Activated B cell treated with CpG ODN at 0.5 μM for 24 hours (primary cell): ENCODE measurements at regions not wholly inside any gene's neighbourhood (a gene's known extent, or its start where the extent isn't known, plus 50 kb on each side); places are given as distances from the start of the nearest gene placed in this dataset.
"Not testable (repeated sequence)": the region's sequence is repeated elsewhere in the genome, so short reads cannot be mapped to it uniquely, and the experiment has no call there.

Experiments used
- ATAC-seq: fragments of 200-7000 bp; cut with Tn5 transposase; one replicate; pipeline ENCODE4 v1.10.0; 2021; ENCODE audit warnings: low read depth, mild to moderate bottlenecking, moderate library complexity
- CTCF ChIA-PET: fragments of 350-600 bp; sonication (Branson Sonifier 250); formaldehyde crosslinking; loops from one replicate; lab custom pipeline; 2021; ENCODE audit warnings: antibody characterized with exemption; lab: Charles Lee
- POLR2A ChIA-PET: fragments of 350-600 bp; sonication (Branson Sonifier 250); formaldehyde crosslinking; loops from one replicate; lab custom pipeline; 2021; ENCODE audit warnings: antibody characterized with exemption; lab: Charles Lee
- DNase-seq: peaks from one replicate; pipeline ENCODE4 v3.0.0; 2022
- H3K27ac Mint-ChIP-seq: one replicate; pipeline ENCODE4 v1.8.0; 2020; ENCODE audit warnings: mixed read lengths
- H3K27me3 Mint-ChIP-seq: one replicate; pipeline ENCODE4 v1.8.0; 2021; ENCODE audit warnings: mixed read lengths
- H3K36me3 Mint-ChIP-seq: one replicate; pipeline ENCODE4 v1.8.0; 2021; ENCODE audit warnings: low read depth, mixed read lengths
- H3K4me1 Mint-ChIP-seq: one replicate; pipeline ENCODE4 v1.8.0; 2021; ENCODE audit warnings: mixed read lengths
- H3K4me3 Mint-ChIP-seq: one replicate; pipeline ENCODE4 v1.8.0; 2020; ENCODE audit warnings: mild to moderate bottlenecking, mixed read lengths
- H3K9me3 Mint-ChIP-seq: one replicate; pipeline ENCODE4 v1.8.0; 2020; ENCODE audit warnings: mixed read lengths
- intact Hi-C: fragments of 100-400 bp; cut with micrococcal nuclease; formaldehyde crosslinking; loops from one replicate; pipeline ENCODE4 v1.15.1; 2024
- TF ChIP-seq, protein P1 (sequence below): fragments of 200-600 bp; IDR thresholded peaks from one replicate; pipeline ENCODE4 v1.8.0; 2022; ENCODE audit warnings: antibody characterized with exemption, mild to moderate bottlenecking

DNA sequence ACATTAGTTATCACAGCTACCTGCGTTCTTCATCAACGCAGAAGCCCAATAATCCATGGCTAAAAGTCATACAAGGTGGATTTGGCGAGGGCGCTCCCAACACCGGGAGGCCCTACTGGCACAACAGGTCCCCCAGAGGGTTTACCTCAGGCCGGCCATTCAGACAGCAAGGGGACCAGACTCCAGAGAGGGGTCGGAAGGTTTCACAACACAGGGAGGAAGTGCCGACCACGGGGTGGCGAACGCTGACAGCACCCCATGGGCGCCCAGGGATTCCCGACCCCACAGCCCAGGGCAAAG is 1515.9 kb upstream of the DEFB115 start:
- Mint-ChIP-seq H3K27ac (no peak overlapping the region), H3K27me3 (no peaks in the 10 kb centered on the region), H3K9me3 (peaks cover 24% of the 10 kb centered on the region), H3K4me3 (no peak overlapping the region), H3K36me3 (no peaks in the 10 kb centered on the region), H3K4me1 (no peaks in the 10 kb centered on the region)
- DNase-seq = no peak
- intact Hi-C loops = no loop called here
- no peak for ATAC-seq
- CTCF ChIA-PET = no interaction called here
- TF ChIP-seq, protein P1, sequence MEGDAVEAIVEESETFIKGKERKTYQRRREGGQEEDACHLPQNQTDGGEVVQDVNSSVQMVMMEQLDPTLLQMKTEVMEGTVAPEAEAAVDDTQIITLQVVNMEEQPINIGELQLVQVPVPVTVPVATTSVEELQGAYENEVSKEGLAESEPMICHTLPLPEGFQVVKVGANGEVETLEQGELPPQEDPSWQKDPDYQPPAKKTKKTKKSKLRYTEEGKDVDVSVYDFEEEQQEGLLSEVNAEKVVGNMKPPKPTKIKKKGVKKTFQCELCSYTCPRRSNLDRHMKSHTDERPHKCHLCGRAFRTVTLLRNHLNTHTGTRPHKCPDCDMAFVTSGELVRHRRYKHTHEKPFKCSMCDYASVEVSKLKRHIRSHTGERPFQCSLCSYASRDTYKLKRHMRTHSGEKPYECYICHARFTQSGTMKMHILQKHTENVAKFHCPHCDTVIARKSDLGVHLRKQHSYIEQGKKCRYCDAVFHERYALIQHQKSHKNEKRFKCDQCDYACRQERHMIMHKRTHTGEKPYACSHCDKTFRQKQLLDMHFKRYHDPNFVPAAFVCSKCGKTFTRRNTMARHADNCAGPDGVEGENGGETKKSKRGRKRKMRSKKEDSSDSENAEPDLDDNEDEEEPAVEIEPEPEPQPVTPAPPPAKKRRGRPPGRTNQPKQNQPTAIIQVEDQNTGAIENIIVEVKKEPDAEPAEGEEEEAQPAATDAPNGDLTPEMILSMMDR = no peak
- POLR2A ChIA-PET = no interaction called here

DNA sequence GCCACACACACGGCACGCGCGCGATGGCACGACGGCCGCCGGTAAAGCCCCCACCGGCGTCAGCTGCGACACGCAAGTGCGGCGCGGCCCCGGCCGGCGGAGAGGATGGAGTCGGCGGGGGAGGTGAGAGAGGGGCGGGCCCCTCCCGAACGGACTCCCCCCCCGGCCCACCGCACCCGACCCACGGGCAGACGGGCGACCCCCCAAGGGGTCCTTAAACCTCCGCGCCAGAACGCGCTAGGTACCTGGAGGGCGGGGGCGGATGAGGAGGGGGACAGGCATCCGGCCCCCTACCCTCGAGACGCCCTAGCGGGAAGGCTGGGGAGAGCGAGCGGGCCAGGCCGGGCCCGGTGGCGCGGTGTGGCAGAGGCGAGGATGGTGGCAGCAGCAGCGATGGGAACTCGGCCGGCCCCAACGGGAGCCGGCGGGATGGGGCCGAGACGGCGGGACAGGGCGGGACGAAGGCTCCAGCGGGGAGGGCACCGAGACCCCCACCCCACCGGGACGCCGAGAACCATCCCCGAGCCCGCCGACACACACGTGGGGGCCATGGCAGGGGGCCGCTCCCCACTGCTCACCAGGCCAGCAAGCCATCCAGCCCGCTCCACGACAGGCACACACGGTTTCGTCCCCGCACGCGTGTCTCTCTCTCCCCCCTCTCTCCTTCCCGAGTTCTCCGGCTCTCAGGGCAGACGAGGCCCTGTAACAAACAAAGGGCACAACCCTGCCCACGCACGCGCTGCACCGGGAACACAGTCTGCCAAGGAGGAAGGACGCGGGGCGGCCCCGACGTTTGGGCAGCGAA is 1515.4 kb upstream of the DEFB115 start:
- Mint-ChIP-seq H3K4me3 (no peak overlapping the region), H3K27ac (no peak overlapping the region), H3K4me1 (no peaks in the 10 kb centered on the region), H3K27me3 (no peaks in the 10 kb centered on the region), H3K9me3 (peaks cover 22% of the 10 kb centered on the region), H3K36me3 (no peaks in the 10 kb centered on the region)
- ChIA-PET CTCF (no interaction called here), POLR2A (no interaction called here)
- TF ChIP-seq, protein P1 = no peak
- intact Hi-C loops = no loop called here
- no peak for DNase-seq
- no peak for ATAC-seq

DNA sequence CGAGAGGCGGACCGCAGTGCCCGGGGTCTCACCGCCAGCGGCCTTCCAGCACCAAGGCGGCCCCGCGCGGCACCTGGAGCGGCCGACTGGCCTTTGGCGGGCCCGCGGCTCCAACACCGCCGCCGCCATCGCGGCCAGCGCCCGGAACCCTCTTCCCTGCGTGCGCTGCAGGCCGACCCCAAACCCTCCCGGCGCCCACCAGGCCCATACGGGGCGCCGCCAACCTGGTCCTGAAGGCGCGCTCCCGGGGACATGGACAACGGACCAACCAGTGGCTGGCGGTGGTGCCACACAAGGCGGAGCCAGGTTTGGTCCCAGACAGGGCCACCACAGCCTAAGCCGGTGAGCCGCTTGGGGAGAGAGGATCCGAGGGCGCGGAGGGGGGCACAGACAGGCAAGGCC is 1514.8 kb upstream of the DEFB115 start:
- ChIA-PET POLR2A (no interaction called here), CTCF (no interaction called here)
- Mint-ChIP-seq H3K27me3 (no peaks in the 10 kb centered on the region), H3K4me1 (no peaks in the 10 kb centered on the region), H3K9me3 (peaks cover 18% of the 10 kb centered on the region), H3K27ac (no peak overlapping the region), H3K4me3 (no peak overlapping the region), H3K36me3 (no peaks in the 10 kb centered on the region)
- DNase-seq (no peak), ATAC-seq (no peak)
- TF ChIP-seq, protein P1 = no peak
- intact Hi-C loops = no loop called here

DNA sequence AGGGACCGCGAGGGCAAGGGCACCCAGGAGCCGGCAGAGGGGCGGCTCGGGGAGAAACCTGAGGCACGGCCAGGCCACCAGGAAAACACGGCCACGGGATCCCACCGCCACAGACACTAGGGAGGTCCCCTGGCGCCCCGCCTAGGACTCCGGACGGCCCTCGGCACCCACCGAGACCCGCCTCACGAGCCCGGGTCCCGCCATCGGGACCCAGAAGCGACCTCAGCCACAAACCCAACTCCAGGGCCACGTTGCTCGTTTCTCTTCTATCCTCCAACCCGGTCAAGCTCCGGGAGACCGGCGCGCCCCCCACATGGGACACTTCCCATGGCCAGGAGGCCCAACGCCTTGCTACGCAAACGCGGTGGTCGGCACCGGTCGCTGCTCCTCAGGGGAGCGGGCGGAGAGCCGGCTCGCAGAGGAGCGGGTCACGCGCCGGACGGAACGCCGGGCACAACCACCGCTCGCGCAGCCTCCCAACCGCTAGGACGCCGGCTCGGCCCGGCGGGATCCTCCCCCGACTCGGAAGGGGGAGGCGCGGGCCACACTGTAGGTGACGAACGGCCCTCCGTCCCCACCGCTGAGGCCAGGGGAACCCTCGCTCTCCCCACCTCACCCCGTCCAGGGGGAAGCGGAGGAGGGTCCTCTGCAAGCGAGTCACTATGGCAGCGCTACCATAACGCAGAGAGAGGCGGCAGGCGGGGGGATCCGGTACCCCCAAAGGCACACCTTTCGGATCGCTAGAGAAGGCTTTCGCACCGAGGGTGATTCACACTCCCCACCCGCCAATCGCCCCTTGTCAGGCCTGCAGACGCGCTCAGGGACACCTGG is 1514.1 kb upstream of the DEFB115 start:
- H3K4me1 Mint-ChIP-seq = no peaks in the 10 kb centered on the region
- H3K27me3 Mint-ChIP-seq = no peaks in the 10 kb centered on the region
- ChIA-PET POLR2A (no interaction called here), CTCF (no interaction called here)
- peaks cover 12% of the 10 kb centered on the region for H3K9me3 Mint-ChIP-seq
- H3K27ac Mint-ChIP-seq = no peak overlapping the region
- DNase-seq = no peak
- H3K36me3 Mint-ChIP-seq = no peaks in the 10 kb centered on the region
- no peak overlapping the region for H3K4me3 Mint-ChIP-seq
- TF ChIP-seq, protein P1 = no peak
- intact Hi-C loops = no loop called here
- ATAC-seq = no peak

DNA sequence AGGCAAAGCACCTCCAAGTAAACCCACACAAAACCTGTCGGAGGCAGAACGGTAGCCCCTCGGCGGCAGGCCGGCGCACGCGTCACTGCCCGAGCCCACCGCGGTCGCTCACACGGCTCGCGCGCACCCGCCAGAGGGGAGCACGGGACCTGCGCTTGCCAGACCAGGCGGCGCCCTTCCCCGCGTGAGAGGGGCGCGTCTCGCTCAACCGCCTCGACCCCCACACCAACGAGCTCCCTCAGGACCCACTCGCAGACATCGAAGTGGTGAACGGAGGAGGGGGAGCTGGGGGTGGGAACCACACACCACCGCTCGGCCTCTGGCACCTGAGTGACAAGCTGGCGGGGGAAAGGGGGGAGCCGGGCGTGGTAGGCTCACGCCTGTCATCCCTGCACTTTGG is 1513.4 kb upstream of the DEFB115 start:
- ATAC-seq (no peak), DNase-seq (no peak)
- CTCF ChIA-PET = no interaction called here
- no peak overlapping the region for H3K27ac Mint-ChIP-seq
- no peaks in the 10 kb centered on the region for H3K36me3 Mint-ChIP-seq
- peaks cover 6% of the 10 kb centered on the region for H3K9me3 Mint-ChIP-seq
- POLR2A ChIA-PET = no interaction called here
- H3K4me1 Mint-ChIP-seq = no peaks in the 10 kb centered on the region
- intact Hi-C loops = no loop called here
- TF ChIP-seq, protein P1 = no peak
- H3K27me3 Mint-ChIP-seq = no peaks in the 10 kb centered on the region
- no peak overlapping the region for H3K4me3 Mint-ChIP-seq

DNA sequence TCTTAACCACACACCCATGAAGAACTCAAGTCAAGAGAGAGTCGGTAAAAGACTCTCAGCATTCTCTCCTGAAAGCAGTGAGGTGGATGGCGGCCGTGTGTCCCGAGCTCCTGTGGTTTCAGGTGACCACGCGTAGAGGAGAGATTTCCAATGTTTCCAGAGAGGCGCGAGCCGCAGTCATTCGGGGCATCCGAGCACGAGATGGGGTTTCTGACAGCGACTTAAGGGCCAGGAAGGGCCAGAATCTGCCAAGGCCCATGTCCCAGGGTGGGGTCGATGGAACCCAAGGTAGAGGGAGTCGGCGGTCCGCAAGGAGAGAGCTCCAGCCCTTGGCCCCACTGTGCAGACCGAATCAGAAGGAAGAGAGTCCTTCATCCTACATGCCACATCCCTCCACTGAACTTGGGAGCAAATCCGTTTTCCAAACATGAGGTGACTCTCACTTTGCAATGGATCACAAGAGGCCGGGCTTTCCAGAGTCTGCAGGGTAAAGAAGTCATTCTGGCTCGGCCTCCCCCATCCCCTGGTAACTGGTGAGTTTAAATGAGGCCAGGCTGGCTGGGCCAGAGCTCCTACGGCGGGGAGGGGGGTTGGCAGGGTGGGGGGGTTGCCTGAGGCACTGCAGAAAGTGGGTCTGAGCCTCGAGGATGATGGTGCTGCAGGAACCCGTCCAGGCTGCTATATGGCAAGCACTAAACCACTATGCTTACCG is 1511.8 kb upstream of the DEFB115 start:
- H3K4me3 Mint-ChIP-seq, H3K4me1 Mint-ChIP-seq, H3K27ac Mint-ChIP-seq, DNase-seq, H3K36me3 Mint-ChIP-seq, ATAC-seq, intact Hi-C loops, POLR2A ChIA-PET, H3K27me3 Mint-ChIP-seq, H3K9me3 Mint-ChIP-seq, CTCF ChIA-PET: not testable (repeated sequence)
